H1 (cell line): ENCODE measurements at regions not wholly inside any gene's neighbourhood (a gene's known extent, or its start where the extent isn't known, plus 50 kb on each side); places are given as distances from the start of the nearest gene placed in this dataset.

Experiments
- CTCF ChIA-PET: fragments of 300-600 bp; sonication (Branson Sonifier 250); formaldehyde crosslinking; loops from one replicate; lab custom pipeline; 2021; ENCODE audit not compliant: partially characterized antibody; lab: Charles Lee
- POLR2A ChIA-PET: fragments of 300-600 bp; sonication (Branson Sonifier 250); formaldehyde crosslinking; loops from one replicate; lab custom pipeline; 2021; ENCODE audit warnings: inconsistent platforms; ENCODE audit not compliant: partially characterized antibody; lab: Charles Lee
- DNase-seq, 2 experiments: peaks; one replicate each; pipeline versions ENCODE4 v3.0.0 to v3.0.0-alpha.2; 2010 to 2022; ENCODE audit warnings: low spot score in 2 of 2, low read depth in 1 of 2, mixed read lengths in 1 of 2
- FAIRE-seq: peaks from 2 replicates; lab custom pipeline; 2011; peaks lifted over from hg19 to GRCh38; lab: Jason Lieb, UNC
- H2AFZ ChIP-seq: 2 replicates; pipeline ENCODE4 v1.8.1; 2012; ENCODE audit warnings: low read length, inconsistent platforms
- H2AK5ac ChIP-seq: 2 replicates; pipeline ENCODE4 v1.6.1; 2013; ENCODE audit warnings: low read depth, low read length
- H2BK120ac ChIP-seq: replicated peaks from 2 replicates; pipeline ENCODE3; 2013; ENCODE audit warnings: low read depth, low read length, inconsistent platforms
- H2BK12ac ChIP-seq: 2 replicates; pipeline ENCODE4 v1.6.1; 2013; ENCODE audit warnings: low read depth, low read length
- H2BK15ac ChIP-seq: 2 replicates; pipeline ENCODE4 v1.6.1; 2013; ENCODE audit warnings: low read length
- H2BK20ac ChIP-seq: 2 replicates; pipeline ENCODE4 v1.6.1; 2013; ENCODE audit warnings: low read length
- H2BK5ac ChIP-seq: 2 replicates; pipeline ENCODE4 v1.6.1; 2013; ENCODE audit warnings: low read depth, low read length
- H3K14ac ChIP-seq: 2 replicates; pipeline ENCODE4 v1.6.1; 2013; ENCODE audit warnings: inconsistent platforms; ENCODE audit not compliant: insufficient read length
- H3K18ac ChIP-seq: 2 replicates; pipeline ENCODE4 v1.6.1; 2013; ENCODE audit warnings: low read length; ENCODE audit errors: extremely low read depth
- H3K23ac ChIP-seq: 2 replicates; pipeline ENCODE4 v1.6.1; 2013; ENCODE audit warnings: inconsistent platforms; ENCODE audit not compliant: insufficient read length
- H3K23me2 ChIP-seq: 2 replicates; pipeline ENCODE4 v1.6.1; 2013; ENCODE audit warnings: low read depth, low read length
- H3K27ac ChIP-seq: 2 replicates; pipeline ENCODE4 v1.6.1; 2011; ENCODE audit warnings: low read depth, low read length, inconsistent platforms
- H3K27me3 ChIP-seq, 4 experiments: replicated peaks in 1 of 4; 1 replicate in 1 of 4; 2 replicates in 3 of 4; pipeline versions ENCODE4 v1.6.1 to v1.8.1; 2011 to 2013; ENCODE audit warnings: low read length in 3 of 4, mild to moderate bottlenecking in 3 of 4, inconsistent platforms in 2 of 4, mixed read lengths in 2 of 4, moderate library complexity in 1 of 4; ENCODE audit not compliant: control insufficient read depth in 3 of 4, insufficient read depth in 3 of 4; ENCODE audit errors: extremely low read depth in 1 of 4
- H3K36me3 ChIP-seq, 4 experiments: 2 replicates each; pipeline versions ENCODE4 v1.6.1 to v1.8.1; 2011 to 2013; ENCODE audit warnings: mild to moderate bottlenecking in 4 of 4, low read length in 3 of 4, moderate library complexity in 2 of 4, control low read depth in 1 of 4, inconsistent platforms in 1 of 4; ENCODE audit not compliant: insufficient read depth in 4 of 4, control insufficient read depth in 2 of 4
- H3K4ac ChIP-seq: replicated peaks from 2 replicates; pipeline ENCODE3; 2013; ENCODE audit warnings: low read length, low read depth, mixed read lengths, inconsistent platforms; ENCODE audit not compliant: insufficient read length
- H3K4me1 ChIP-seq, 4 experiments: replicated peaks in 1 of 4; 1 replicate in 1 of 4; 2 replicates in 3 of 4; pipeline versions ENCODE4 v1.6.1 to v1.8.1; 2011 to 2013; ENCODE audit warnings: low read length in 3 of 4, inconsistent platforms in 2 of 4, mixed read lengths in 1 of 4; ENCODE audit not compliant: insufficient read depth in 4 of 4, control insufficient read depth in 3 of 4
- H3K4me2 ChIP-seq, 2 experiments: 2 replicates each; pipeline versions ENCODE4 v1.6.1 to v1.8.1; 2011 to 2013; ENCODE audit warnings: low read depth in 2 of 2, low read length in 2 of 2, control low read depth in 1 of 2, inconsistent platforms in 1 of 2, mild to moderate bottlenecking in 1 of 2; ENCODE audit not compliant: insufficient read depth in 1 of 2
- H3K4me3 ChIP-seq, 4 experiments: fragments of 200-600, 300-600 bp in 1 of 4; sonication (generic), shearing (Covaris generic), sonication (Bioruptor Twin) in 1 of 4; 2 replicates each; pipeline versions ENCODE4 v1.5.1 to v1.8.1; 2011 to 2016; ENCODE audit warnings: low read length in 4 of 4, low read depth in 3 of 4, control low read depth in 2 of 4, inconsistent platforms in 2 of 4, mild to moderate bottlenecking in 2 of 4, mixed read lengths in 1 of 4, moderate library complexity in 1 of 4; ENCODE audit not compliant: insufficient read depth in 2 of 4; ENCODE audit errors: extremely low read depth in 1 of 4
- H3K56ac ChIP-seq: replicated peaks from 2 replicates; pipeline ENCODE3; 2013; ENCODE audit warnings: low read depth, mild to moderate bottlenecking, mixed read lengths, low read length, inconsistent platforms; ENCODE audit not compliant: insufficient read length
- H3K79me1 ChIP-seq: 2 replicates; pipeline ENCODE4 v1.6.1; 2013; ENCODE audit warnings: low read depth, low read length, control low read depth
- H3K79me2 ChIP-seq, 2 experiments: 2 replicates each; pipeline versions ENCODE4 v1.6.1 to v1.8.1; 2012 to 2013; ENCODE audit warnings: low read length in 2 of 2, mild to moderate bottlenecking in 2 of 2, inconsistent platforms in 1 of 2; ENCODE audit not compliant: insufficient read depth in 2 of 2, control insufficient read depth in 1 of 2
- H3K9ac ChIP-seq, 4 experiments: replicated peaks in 1 of 4; 1 replicate in 1 of 4; 2 replicates in 3 of 4; pipeline versions ENCODE4 v1.6.1 to v1.8.1; 2011 to 2013; ENCODE audit warnings: low read depth in 3 of 4, low read length in 3 of 4, control low read depth in 2 of 4, mild to moderate bottlenecking in 2 of 4, moderate library complexity in 2 of 4, inconsistent platforms in 1 of 4; ENCODE audit errors: extremely low read depth in 1 of 4
- H3K9me3 ChIP-seq, 2 experiments: 2 replicates each; pipeline versions ENCODE4 v1.6.1 to v1.8.1; 2012 to 2013; ENCODE audit warnings: mild to moderate bottlenecking in 2 of 2, moderate library complexity in 2 of 2, control low read depth in 1 of 2, inconsistent platforms in 1 of 2, low read depth in 1 of 2, low read length in 1 of 2, mixed read lengths in 1 of 2; ENCODE audit not compliant: insufficient read depth in 2 of 2
- H4K20me1 ChIP-seq, 2 experiments: replicated peaks in 1 of 2; 2 replicates each; pipeline versions ENCODE3 to v1.8.1; 2011 to 2013; ENCODE audit warnings: inconsistent platforms in 2 of 2, low read length in 2 of 2, mild to moderate bottlenecking in 1 of 2; ENCODE audit not compliant: insufficient read depth in 2 of 2, control insufficient read depth in 1 of 2
- H4K5ac ChIP-seq: 2 replicates; pipeline ENCODE4 v1.6.1; 2013; ENCODE audit warnings: low read length, low read depth, mixed read lengths, inconsistent platforms; ENCODE audit not compliant: insufficient read length
- H4K8ac ChIP-seq: 2 replicates; pipeline ENCODE4 v1.8.0; 2013; ENCODE audit warnings: mild to moderate bottlenecking, moderate library complexity, low read length, inconsistent platforms; ENCODE audit not compliant: insufficient read depth; ENCODE audit errors: extremely low read depth
- H4K91ac ChIP-seq: replicated peaks from 2 replicates; pipeline ENCODE3; 2013; ENCODE audit warnings: low read length, mixed read lengths, inconsistent platforms; ENCODE audit not compliant: insufficient read length
- BACH1 ChIP-seq: IDR thresholded peaks from 2 replicates; pipeline ENCODE4 v1.6.1; 2012; ENCODE audit warnings: low read length, improper control_type of control experiment
- CBX5 ChIP-seq: fragments of 300-800, 300-1000 bp; sonication (generic); IDR thresholded peaks from 2 replicates; pipeline ENCODE4 v1.7.1; 2016; ENCODE audit warnings: antibody characterized with exemption, low read length, low read depth
- EP300 ChIP-seq, 2 experiments: IDR thresholded peaks; 1 replicate in 1 of 2; 2 replicates in 1 of 2; pipeline ENCODE4 v1.6.1; 2011 to 2012; ENCODE audit warnings: low read depth in 2 of 2, low read length in 2 of 2, mild to moderate bottlenecking in 2 of 2, borderline replicate concordance in 1 of 2, inconsistent platforms in 1 of 2, moderate library complexity in 1 of 2
- GTF2F1 ChIP-seq: IDR thresholded peaks from 2 replicates; pipeline ENCODE4 v1.6.1; 2012; ENCODE audit warnings: low read depth, low read length, improper control_type of control experiment, borderline replicate concordance
- KDM5A ChIP-seq: fragments of 200-600 bp; IDR thresholded peaks from 2 replicates; pipeline ENCODE4 v1.7.1; 2012; ENCODE audit warnings: mild to moderate bottlenecking, low read length, inconsistent platforms, mixed read lengths
- MAX ChIP-seq: IDR thresholded peaks from 2 replicates; pipeline ENCODE4 v1.6.1; 2012; ENCODE audit warnings: inconsistent platforms
- POU5F1 ChIP-seq: IDR thresholded peaks from 2 replicates; pipeline ENCODE4 v1.6.1; 2011; ENCODE audit warnings: low read depth, mild to moderate bottlenecking, low read length, moderate library complexity
- RXRA ChIP-seq: IDR thresholded peaks from 2 replicates; pipeline ENCODE4 v1.6.1; 2011; ENCODE audit warnings: low read depth, mild to moderate bottlenecking, low read length, moderate library complexity; ENCODE audit not compliant: insufficient read depth
- SIX5 ChIP-seq: IDR thresholded peaks from 2 replicates; pipeline ENCODE4 v1.6.1; 2011; ENCODE audit warnings: mild to moderate bottlenecking, low read depth, low read length
- SP1 ChIP-seq: IDR thresholded peaks from 2 replicates; pipeline ENCODE4 v1.6.1; 2011; ENCODE audit warnings: low read depth, low read length
- TCF12 ChIP-seq: IDR thresholded peaks from 2 replicates; pipeline ENCODE4 v1.6.1; 2011; ENCODE audit warnings: low read depth, mild to moderate bottlenecking, low read length
- YY1 ChIP-seq: IDR thresholded peaks from 2 replicates; pipeline ENCODE4 v1.6.1; 2011; ENCODE audit warnings: low read depth, mild to moderate bottlenecking, low read length
- WGBS, 2 experiments: shearing (Covaris generic) in 1 of 2; methylation state at CpG; one replicate each; pipeline versions ENCODE4 v1.1.6 to v1.1.7; 2013 to 2015; ENCODE audit warnings: low lambda C conversion rate in 2 of 2, mixed read lengths in 2 of 2, inconsistent platforms in 1 of 2, low coverage in 1 of 2, missing lambda C conversion rate in 1 of 2; ENCODE audit not compliant: insufficient replicate concordance in 2 of 2, insufficient coverage in 1 of 2, insufficient read length in 1 of 2; ENCODE audit errors: extremely low coverage in 1 of 2, missing lambda C conversion rate in 1 of 2; 5-methylcytosine and 5-hydroxymethylcytosine counted together
- TF ChIP-seq, protein P1 (sequence below): IDR thresholded peaks from 2 replicates; pipeline ENCODE4 v1.6.1; 2011; ENCODE audit warnings: low read depth, mild to moderate bottlenecking, low read length; ENCODE audit not compliant: insufficient read depth
- TF ChIP-seq, protein P2 (sequence below): IDR thresholded peaks from 2 replicates; pipeline ENCODE4 v1.6.1; 2011; ENCODE audit warnings: low read length, improper control_type of control experiment

GRCh38 chr10:22097696-22098095 is 94.2 kb upstream of the DNAJC1 start:
- TF ChIP-seq EP300 (IDR thresholded peaks at IDR 0.05; ENCODE audit: borderline replicate concordance in 1 of 2, low read depth in 2 of 2, low read length in 2 of 2) (no peak), KDM5A (no peak), CBX5 (no peak), BACH1 (no peak), MAX (no peak), SIX5 (no peak), RXRA (no peak), GTF2F1 (no peak), TCF12 (no peak), YY1 (no peak), POU5F1 (no peak), SP1 (no peak)
- TF ChIP-seq, protein P1, sequence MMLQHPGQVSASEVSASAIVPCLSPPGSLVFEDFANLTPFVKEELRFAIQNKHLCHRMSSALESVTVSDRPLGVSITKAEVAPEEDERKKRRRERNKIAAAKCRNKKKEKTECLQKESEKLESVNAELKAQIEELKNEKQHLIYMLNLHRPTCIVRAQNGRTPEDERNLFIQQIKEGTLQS: no peak
- TF ChIP-seq, protein P2, sequence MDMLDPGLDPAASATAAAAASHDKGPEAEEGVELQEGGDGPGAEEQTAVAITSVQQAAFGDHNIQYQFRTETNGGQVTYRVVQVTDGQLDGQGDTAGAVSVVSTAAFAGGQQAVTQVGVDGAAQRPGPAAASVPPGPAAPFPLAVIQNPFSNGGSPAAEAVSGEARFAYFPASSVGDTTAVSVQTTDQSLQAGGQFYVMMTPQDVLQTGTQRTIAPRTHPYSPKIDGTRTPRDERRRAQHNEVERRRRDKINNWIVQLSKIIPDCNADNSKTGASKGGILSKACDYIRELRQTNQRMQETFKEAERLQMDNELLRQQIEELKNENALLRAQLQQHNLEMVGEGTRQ: no peak
- WGBS, 2 experiments: 83% methylated on average over 3 of the region's 3 CpGs; no CpG with 5 or more reads in 1 of the 2 experiments
- Histone ChIP-seq H3K4ac (no peak overlapping the region), H3K9me3 (peaks cover 0 to 6% of the 10 kb centered on the region in 2 experiments; a peak in 1 of 4 replicates), H3K4me2 (no peak overlapping the region), H3K27me3 (no peaks in the 10 kb centered on the region), H3K14ac (no peak overlapping the region), H3K27ac (no peak overlapping the region), H2BK20ac (no peak overlapping the region), H3K23ac (no peak overlapping the region), H2BK15ac (no peak overlapping the region), H3K79me1 (no peaks in the 10 kb centered on the region), H3K9ac (no peak overlapping the region), H3K79me2 (no peaks in the 10 kb centered on the region), H2BK12ac (no peak overlapping the region), H2BK120ac (no peak overlapping the region), H4K8ac (no peak overlapping the region), H3K23me2 (no peaks in the 10 kb centered on the region), H3K4me3 (no peak overlapping the region), H3K4me1 (no peaks in the 10 kb centered on the region), H3K18ac (no peak overlapping the region), H4K91ac (no peak overlapping the region), H2AK5ac (no peak overlapping the region), H4K5ac (no peak overlapping the region), H3K56ac (no peak overlapping the region), H3K36me3 (no peaks in the 10 kb centered on the region), H4K20me1 (no peaks in the 10 kb centered on the region), H2AFZ (no peak overlapping the region), H2BK5ac (no peak overlapping the region)
- CTCF ChIA-PET: no interaction called here
- POLR2A ChIA-PET: no interaction called here
- no peak for DNase-seq
- no peak for FAIRE-seq
